ENCODE measurements at regions not wholly inside any gene's neighbourhood (a gene's known extent, or its start where the extent isn't known, plus 50 kb on each side); places are given as distances from the start of the nearest gene placed in this dataset.

GRCh38 chr5:78717674-78718584 is 69.4 kb upstream of the LHFPL2 start:
- TF ChIP-seq, protein P1, sequence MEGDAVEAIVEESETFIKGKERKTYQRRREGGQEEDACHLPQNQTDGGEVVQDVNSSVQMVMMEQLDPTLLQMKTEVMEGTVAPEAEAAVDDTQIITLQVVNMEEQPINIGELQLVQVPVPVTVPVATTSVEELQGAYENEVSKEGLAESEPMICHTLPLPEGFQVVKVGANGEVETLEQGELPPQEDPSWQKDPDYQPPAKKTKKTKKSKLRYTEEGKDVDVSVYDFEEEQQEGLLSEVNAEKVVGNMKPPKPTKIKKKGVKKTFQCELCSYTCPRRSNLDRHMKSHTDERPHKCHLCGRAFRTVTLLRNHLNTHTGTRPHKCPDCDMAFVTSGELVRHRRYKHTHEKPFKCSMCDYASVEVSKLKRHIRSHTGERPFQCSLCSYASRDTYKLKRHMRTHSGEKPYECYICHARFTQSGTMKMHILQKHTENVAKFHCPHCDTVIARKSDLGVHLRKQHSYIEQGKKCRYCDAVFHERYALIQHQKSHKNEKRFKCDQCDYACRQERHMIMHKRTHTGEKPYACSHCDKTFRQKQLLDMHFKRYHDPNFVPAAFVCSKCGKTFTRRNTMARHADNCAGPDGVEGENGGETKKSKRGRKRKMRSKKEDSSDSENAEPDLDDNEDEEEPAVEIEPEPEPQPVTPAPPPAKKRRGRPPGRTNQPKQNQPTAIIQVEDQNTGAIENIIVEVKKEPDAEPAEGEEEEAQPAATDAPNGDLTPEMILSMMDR (IDR thresholded peaks at IDR 0.05; ENCODE audit: insufficient read depth, low read depth, low read length): no peak
- TF ChIP-seq EZH2 (IDR thresholded peaks at IDR 0.05; ENCODE audit: insufficient read depth, low read length): no peak

All from astrocyte (in vitro differentiated cells and primary cell).